ENCODE measurements at regions not wholly inside any gene's neighbourhood (a gene's known extent, or its start where the extent isn't known, plus 50 kb on each side); places are given as distances from the start of the nearest gene placed in this dataset.
"Not testable (repeated sequence)": the region's sequence is repeated elsewhere in the genome, so short reads cannot be mapped to it uniquely, and the experiment has no call there.

DNA sequence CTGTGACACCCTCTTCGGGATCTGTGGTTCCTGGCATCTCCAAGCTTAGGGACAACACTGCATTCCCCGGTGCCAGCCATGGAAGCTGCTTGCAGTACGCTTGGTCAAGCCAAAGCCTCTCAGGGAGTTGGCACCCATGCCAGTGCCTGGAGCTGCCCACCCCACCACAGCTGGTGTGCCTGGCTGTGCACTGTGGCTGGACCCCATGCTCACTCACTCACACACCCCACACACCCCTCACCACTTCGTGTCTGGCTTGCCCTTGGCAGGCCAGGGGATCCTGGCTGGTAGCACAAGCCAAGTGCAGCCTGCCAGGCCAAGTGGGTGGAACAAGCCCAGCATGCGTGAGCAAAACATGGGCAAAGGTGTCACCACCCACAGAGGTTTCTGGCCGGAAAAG is 324.5 kb upstream of the PTGER4 start:
- no peak for DNase-seq (ENCODE audit: low read depth in 2 of 3, low spot score in 2 of 3)

DNA sequence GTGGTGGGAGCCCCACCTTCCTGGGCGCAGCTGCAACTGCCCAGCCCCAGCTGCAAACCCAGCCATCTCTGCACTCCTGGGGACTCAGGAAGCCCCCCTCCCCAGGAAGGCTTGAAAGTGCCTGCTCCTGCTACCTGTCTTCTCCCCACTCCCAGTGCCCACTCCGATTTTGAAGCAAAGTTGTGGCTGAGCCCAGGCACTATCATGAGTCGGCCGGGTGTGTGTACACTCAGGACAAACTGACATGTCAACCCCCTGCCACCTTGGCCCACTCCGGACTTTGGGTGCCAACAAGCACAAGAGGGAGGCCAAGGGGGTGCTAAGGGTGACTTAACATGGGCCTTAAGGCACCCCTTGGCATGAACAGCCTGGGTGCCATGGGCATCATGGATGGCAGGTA is 325.5 kb upstream of the PTGER4 start:
- no peak for DNase-seq (ENCODE audit: low read depth in 2 of 3, low spot score in 2 of 3)

DNA sequence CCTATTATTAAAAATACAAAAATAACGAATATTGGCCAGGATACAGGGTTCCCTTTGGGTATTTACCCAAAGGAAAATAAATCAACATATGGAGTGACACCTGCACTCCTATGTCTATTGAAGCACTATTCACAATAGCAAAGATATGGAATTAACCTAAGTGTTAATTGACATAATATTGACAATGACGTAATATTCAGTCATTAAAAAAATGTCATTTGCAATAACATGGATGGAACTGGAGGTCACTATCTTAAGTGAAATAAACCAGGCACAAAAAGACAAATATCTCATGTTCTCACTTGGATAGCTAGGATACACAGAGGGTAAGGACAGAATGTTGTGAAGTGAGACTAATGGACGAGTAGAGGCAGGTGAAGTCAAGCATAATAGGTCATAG is 326.3 kb upstream of the PTGER4 start:
- DNase-seq (ENCODE audit: low read depth in 2 of 3, low spot score in 2 of 3) = no peak

DNA sequence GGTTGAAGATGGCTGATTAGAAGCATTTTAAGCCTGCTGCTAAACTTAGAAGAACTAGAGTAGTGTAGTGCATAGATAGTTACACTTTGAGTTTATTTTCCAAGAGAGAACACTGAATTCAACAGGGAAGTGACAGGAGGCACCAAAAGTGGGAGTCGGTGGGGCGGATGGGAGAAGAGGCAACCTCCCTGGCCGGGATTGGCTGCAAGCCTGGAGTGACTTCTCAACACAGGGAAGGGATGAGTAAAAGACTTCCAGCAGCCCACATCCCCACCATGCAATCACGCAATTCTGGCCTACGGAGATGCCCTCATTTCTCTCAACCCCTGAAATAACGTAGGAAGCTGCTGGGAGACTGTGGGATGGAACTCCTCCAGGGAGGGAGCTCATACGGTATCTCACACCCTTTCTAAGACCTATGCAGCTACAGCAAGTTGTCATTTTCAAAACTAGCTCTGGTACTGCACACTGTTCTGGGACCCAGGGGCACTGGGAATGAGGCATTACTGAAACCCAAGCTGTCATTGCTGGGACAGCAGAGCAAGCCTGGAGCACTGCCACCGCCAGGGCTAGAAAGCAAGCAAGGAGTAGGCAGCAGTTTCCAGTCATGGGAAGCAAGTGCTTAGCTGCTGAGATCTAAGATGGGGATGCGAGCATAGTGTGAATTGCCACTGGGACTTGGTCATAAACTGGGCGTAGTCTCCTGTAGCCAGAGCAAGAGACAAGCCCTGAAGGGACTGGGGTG is 331.6 kb upstream of the PTGER4 start:
- DNase-seq (ENCODE audit: low read depth in 2 of 3, low spot score in 2 of 3) = no peak

DNA sequence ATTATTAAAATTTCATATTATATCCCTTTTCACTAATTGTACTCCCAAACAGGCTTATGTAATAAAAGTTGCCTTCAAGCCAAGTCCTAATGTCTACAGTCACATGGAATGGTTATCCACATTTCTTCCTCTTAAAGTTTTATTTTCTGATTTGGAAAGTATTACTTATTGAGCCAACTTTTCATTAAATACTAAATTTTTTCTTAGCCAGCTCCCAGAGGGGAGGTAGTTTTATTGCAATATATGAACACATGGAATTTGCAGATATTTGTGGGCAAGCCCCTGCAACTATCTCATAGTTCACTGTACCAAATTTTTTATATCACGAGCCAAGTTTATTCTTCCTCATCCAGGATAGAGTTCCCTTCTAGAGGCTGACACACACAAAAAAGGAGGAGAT is 332.8 kb upstream of the PTGER4 start:
- no peak for DNase-seq (ENCODE audit: low read depth in 2 of 3, low spot score in 2 of 3)

DNA sequence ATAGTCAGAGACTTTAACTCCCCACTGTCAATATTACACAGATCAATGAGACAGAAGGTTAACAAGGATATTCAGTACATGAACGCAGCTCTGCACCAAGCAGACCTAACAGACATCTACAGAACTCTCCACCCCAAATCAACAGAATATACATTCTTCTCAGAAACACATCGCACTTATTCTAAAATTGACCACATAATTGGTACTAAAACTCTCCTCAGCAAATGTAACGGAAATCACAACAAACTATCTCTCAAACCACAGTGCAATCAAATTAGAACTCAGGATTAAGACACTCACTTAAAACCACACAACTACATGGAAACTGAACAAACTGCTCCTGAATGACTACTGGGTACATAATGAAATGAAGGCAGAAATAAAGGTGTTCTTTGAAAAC is 341.3 kb upstream of the PTGER4 start:
- not testable (repeated sequence) for DNase-seq (ENCODE audit: low read depth in 2 of 3, low spot score in 2 of 3)

DNA sequence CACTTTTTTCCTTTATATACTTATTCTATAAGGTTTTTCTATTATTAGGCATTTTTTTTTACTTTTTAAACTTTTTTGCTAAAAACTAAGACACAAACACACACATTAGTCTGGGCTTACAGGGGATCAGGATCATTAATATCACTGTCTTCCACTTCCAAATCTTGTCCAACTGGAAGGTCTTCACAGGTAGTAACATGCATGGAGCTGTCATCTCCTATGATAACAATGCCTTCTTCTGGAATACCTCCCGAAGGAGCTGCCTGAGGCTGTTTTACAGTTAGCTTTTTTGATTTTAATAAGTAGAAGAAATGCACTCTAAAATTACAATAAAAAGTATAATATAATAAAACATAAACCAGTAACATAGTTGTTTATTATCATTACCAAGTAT is 345.5 kb upstream of the PTGER4 start:
- DNase-seq (ENCODE audit: low read depth in 2 of 3, low spot score in 2 of 3) = no peak

DNA sequence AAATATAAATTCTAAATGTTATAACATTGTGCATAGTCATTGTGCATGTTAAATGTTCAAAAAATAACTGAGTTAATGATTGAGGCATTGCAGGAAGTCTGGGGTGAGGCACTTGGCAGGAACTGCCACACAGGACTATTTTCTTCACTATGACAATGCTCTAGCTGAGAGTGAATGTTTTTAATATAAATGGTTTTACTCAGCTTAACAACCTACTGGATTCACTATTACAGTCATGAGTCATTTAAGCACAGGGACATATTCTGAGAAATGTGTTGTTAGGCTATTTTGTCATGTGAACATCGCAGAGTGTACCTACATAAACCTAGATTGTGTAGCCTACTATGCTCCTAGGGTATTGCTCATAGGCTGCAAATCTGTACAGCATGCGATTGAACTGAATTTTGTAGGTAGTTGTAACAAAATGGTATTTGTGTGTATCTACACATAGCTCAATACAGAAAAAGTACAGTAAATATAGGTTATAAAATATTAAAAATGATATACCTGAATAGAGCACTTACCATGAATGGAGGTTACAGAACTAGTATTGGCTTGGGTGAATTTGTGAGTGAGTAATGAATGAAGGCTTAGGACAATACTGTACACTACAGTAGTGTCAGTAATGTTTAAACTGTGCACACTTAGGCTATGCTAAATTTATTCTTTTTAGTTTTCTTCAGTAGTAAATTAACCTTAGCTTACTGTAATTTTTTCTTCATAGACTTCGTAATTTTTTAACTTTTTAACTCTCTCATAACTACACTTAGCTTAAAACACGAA is 346.1 kb upstream of the PTGER4 start:
- no peak for DNase-seq (ENCODE audit: low read depth in 2 of 3, low spot score in 2 of 3)

DNA sequence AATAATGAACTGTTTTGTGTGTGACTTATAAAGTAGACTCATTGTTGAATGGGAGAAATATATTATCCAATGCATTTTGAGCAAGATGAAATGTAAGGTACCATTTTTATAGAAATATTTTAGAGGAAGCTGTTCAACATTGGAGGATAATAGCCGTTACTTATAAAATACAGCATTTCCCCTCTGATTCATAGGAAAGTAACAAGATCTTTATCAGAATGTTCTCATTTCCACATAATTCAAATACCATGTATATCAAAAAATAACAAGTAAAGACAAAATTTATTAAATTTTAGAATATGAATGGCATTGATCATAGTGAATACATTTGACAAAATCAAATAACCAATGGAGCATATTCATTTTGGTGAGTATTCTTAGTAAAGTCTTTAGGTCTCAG is 346.7 kb upstream of the PTGER4 start:
- DNase-seq (ENCODE audit: low read depth in 2 of 3, low spot score in 2 of 3) = no peak

DNA sequence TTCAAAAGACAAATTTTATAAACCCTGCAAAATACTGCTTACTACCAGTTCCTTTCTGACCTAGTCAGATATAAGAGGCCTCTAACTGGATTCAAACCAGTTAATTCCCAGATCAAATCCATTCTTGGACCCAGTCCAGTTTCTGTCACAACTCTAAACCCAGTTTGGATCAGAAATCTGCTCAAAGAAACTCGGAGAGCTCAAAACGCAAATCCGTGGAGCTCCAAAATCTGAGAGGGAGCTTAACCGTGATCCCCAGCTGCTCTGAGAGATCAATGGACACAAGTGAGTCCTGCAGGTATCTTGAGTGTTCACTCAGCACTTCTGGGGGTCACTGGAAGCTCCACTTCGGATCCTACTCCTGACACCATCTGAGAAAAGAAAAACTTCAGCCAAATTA is 348.1 kb upstream of the PTGER4 start:
- no peak for DNase-seq (ENCODE audit: low read depth in 2 of 3, low spot score in 2 of 3)

DNA sequence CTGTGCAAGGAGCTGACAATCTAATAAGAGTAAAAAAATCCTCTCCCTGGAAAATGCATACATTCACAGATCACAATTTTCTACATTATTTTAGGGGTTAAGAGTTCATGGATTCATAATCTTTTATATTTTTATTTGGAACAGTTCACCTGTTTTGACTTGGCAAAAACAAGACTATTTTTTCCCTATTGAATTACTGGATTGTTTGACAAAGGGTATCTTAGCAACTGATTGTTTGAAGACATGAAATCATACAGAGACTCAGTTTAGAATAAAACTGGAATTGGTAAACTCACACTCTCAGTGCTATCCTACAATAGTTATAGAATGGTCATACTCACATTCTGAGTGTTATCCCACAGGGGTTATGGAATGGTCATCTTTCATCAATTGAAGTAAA is 358.2 kb upstream of the PTGER4 start:
- DNase-seq (ENCODE audit: low read depth in 2 of 3, low spot score in 2 of 3) = no peak

DNA sequence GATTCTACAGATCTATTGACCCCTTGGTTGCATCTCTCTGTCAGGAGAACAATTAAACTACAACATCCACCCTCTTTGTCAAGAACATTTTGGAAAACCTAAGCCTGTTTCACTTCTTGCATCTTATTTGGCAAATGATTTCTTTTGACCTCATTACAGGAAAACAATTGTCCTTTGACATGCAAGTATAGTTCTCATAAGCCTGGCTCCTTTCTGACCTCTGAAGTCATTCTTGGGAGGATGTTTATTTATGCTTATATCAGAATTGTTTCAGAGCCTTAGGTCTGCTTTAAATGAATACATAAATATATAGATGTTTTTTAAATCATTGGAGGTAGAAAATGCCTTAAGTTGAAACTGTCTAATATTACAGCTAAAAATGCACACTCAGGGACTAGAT is 361.3 kb upstream of the PTGER4 start:
- no peak for DNase-seq (ENCODE audit: low read depth in 2 of 3, low spot score in 2 of 3)

DNA sequence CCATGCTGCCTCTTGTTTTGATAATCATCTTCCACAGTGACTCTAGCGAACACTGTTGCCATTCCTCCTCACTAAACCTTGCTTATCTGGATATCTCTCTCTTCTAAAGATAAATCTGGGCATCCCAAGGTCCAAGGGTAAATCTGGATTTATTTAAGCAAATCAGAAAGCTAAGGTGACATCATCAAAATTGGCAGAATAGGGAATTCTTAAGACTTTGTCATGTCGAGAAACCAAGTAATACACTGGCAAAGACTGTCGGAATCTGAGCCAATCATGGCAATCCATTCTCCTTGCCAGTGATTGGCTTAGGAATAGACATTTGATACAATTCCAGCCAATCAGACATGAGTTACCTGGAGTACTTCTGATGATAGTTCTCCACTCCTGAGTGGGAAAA is 362.7 kb upstream of the PTGER4 start:
- no peak for DNase-seq (ENCODE audit: low read depth in 2 of 3, low spot score in 2 of 3)

DNA sequence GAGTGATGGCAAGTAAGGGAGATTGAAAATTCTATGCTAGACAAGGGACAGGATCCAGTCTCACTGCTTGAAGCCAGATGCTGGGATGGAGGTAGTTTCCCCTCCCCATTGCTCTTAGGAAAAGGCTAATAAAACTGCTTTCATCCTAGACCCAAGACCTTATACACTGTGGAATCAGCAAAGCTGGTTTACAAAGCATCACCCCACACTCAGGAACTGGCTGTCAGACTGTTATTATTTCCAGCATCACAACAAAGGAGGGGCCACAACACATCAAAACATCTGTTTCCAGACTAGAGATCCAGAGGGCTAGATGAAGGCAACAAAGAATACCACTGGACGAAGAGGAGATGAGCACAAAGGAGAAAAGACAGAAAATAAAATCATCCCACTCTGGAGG is 364.6 kb upstream of the PTGER4 start:
- DNase-seq (ENCODE audit: low read depth in 2 of 3, low spot score in 2 of 3) = no peak

DNA sequence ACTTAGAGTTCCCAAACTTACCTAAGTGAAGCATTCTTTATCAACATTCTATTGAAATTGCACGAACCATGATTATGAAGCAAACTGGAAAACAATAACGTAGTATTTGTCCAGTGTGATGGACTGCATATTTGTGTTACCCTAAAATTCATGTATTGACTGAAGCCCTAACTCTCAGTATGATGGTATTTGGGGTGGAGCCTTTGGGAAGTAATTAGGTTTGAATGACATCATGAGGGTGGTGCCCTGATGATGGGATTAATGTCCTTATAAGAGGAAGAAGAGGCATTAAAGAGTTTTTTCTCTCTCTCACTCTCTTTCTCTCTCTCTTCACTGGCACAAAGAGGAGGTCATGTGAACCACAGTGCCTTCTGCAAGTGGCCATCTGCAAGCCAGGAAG is 365.4 kb upstream of the PTGER4 start:
- DNase-seq (ENCODE audit: low read depth in 2 of 3, low spot score in 2 of 3) = no peak

DNA sequence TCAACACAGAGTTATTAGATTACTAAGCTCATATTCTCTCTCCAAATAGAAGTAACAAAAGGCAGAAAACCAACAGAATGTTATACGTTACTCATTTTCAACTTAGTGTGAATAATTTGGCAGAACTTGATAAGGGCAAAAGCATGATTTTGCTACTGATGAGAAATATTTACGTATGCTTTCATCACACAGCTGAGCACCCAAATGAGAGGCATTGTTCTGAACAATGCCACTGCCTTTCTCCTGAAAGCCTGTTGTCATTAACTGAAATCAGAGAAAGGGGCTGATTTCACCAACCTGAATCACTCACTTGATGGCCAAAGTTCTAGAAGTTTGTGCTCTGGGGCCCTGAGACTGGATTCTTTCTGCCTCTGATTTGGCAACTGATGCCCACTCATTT is 367.5 kb upstream of the PTGER4 start:
- DNase-seq (ENCODE audit: low read depth in 2 of 3, low spot score in 2 of 3) = no peak

DNA sequence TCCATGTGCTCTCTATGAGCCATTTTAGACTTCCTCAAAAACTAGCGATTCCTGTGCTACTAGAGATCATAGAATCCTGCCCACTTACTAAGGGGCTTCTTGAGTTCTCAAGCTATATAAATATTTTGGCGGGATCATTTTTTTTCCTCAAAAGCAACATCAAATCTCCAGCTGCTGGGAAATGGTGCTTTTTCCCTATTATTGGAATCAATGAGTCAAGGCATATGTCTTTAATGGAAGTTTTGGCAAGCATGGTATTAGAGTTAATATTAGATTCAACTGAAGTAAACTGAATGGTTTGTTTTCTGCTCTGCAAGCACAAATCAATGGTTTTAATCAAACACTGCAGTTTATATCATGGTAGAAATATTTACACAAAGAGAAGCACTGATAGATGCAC is 369.9 kb upstream of the PTGER4 start:
- no peak for DNase-seq (ENCODE audit: low read depth in 2 of 3, low spot score in 2 of 3)

DNA sequence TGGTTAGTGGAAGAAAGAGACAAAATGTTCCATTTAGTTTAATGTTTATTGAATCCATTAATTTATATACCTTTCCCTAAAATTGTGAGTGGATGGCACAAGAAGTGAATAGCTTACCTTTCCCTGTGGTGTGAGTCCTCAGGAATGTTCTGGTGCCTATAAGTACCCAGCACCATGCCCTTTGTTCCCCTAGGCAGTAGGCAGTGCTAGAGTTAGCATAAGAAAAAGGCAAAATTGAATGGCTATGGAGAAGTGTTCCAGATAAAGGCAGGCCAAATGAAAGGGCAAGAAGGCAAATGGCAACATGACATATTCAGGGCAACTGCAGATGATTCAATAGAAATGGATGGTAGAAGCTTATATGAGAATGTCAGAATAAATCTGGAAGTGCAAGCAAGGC is 370.8 kb upstream of the PTGER4 start:
- DNase-seq (ENCODE audit: low read depth in 2 of 3, low spot score in 2 of 3) = no peak

DNA sequence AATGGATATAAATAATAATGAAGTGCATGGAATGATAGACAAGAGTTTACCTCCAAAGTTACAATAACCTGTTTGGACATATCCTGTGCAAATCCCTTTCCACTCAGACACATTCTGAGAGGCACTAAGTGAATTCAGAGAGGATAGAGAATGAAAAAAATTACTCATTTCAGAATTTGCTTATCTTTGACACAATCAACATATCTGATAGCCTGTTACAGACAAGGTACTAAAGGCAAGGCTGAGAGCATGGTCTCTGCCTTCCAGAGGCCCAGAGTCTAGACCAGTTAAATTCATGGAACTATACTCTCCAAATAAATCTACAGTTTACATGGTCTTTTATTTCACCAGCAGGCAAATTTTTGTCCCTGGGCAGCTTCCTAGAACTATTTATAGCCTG is 371.8 kb upstream of the PTGER4 start:
- no peak for DNase-seq (ENCODE audit: low read depth in 2 of 3, low spot score in 2 of 3)

DNA sequence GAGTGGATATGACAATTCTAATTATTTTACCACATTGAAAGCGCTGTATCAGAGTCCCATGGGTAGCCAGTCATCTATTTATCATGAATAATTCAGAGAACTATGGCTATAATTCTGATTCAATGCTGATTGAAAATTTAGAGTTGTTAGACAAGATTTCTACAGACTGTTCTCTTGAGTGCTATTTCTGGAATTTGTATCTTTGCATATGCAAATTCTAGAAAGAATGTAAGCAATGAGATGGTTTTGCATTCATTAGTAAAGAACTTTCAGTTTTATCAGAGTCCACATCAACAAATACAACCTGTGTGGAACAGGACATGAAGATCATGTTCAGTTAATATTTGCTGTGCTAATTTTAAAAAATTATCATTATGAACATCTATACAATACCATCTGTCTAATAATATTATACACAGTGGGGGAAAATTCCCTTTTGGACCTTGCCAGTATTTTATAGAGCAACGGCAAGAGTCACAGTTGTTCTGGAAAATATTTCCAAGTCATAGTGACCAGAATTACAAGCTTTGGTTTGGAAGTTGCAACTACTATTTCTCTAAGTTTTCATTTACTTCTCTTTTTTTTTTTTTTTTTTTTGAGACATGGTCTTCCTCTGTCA is 372.7 kb upstream of the PTGER4 start:
- no peak for DNase-seq (ENCODE audit: low read depth in 2 of 3, low spot score in 2 of 3)

DNA sequence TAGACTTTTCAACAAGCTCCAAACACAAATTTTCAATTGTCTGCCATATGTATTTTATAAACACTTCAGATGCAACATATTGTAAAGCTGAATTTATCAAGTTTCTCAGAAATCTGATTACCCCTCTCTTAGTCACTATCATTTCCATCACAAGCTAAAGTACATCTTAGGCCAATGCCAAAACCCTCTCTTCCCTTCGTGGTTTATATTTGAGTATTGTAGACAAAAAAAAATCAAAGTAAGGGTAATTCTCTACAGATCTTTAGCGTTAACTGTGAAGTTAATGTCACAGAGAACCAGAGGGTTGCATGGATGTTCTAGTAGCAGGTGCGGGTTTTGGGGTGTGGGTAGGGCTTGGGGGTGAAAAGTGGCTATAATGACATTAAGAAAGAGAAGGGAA is 387.7 kb upstream of the PTGER4 start:
- DNase-seq (ENCODE audit: low read depth in 2 of 3, low spot score in 2 of 3) = no peak

DNA sequence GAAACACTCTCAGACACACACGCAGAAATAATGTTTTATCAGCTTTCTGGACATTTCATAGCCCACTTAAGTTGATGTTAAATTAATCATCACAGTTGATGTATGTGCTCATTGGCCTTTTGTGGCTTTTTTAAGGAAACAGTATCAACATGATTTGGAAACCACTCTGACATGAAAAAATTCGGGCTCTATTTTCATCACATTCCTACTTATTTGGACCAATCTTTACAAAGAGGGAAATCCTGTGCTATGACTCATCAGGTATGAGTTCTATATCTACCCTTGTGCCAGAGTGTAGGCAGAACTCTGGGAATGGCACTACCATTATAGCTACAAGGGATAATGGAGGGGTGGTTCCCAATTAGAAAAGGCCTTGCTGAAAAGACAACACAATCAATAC is 388.4 kb upstream of the PTGER4 start:
- no peak for DNase-seq (ENCODE audit: low read depth in 2 of 3, low spot score in 2 of 3)

Data from activated CD8-positive, alpha-beta memory T cell treated with anti-CD3 and anti-CD28 coated beads for 48 hours (primary cell).